DND-41 (cell line): ENCODE measurements at regions not wholly inside any gene's neighbourhood (a gene's known extent, or its start where the extent isn't known, plus 50 kb on each side); places are given as distances from the start of the nearest gene placed in this dataset.

ENCODE experiments used
- ATAC-seq: fragments of 200-7000 bp; cut with Tn5 transposase; 3 replicates; pipeline ENCODE4 v1.9.1; 2021; ENCODE audit warnings: low read depth; ENCODE audit not compliant: insufficient read depth
- DNase-seq: peaks from one replicate; pipeline ENCODE4 v3.0.0-alpha.2; 2020
- H2AFZ ChIP-seq: 2 replicates; pipeline ENCODE4 v1.6.0; 2012; ENCODE audit warnings: low read depth, low read length
- H3K27ac ChIP-seq: 2 replicates; pipeline ENCODE4 v1.5.1; 2012; ENCODE audit warnings: low read length, inconsistent platforms
- H3K27me3 ChIP-seq: fragments of 200-600 bp; sonication (generic); 2 replicates; pipeline ENCODE4 v1.6.0; 2012; ENCODE audit warnings: low read length, mild to moderate bottlenecking, inconsistent platforms; ENCODE audit not compliant: insufficient read depth, poor library complexity
- H3K36me3 ChIP-seq: 2 replicates; pipeline ENCODE4 v1.5.1; 2012; ENCODE audit warnings: low read length, inconsistent platforms; ENCODE audit not compliant: insufficient read depth
- H3K4me1 ChIP-seq: 2 replicates; pipeline ENCODE4 v1.5.1; 2012; ENCODE audit warnings: mild to moderate bottlenecking, low read length; ENCODE audit not compliant: insufficient read depth
- H3K4me2 ChIP-seq: 2 replicates; pipeline ENCODE4 v1.6.0; 2012; ENCODE audit warnings: mild to moderate bottlenecking, moderate library complexity, low read length, inconsistent platforms; ENCODE audit not compliant: insufficient read depth
- H3K4me3 ChIP-seq, 2 experiments: fragments of 200-600 bp in 1 of 2; shearing (Covaris generic) in 1 of 2; 2 replicates each; pipeline ENCODE4 v1.5.1; 2012 to 2016; ENCODE audit warnings: inconsistent platforms in 2 of 2, low read length in 2 of 2, mild to moderate bottlenecking in 2 of 2, low read depth in 1 of 2, moderate library complexity in 1 of 2
- H3K79me2 ChIP-seq: 2 replicates; pipeline ENCODE4 v1.6.0; 2012; ENCODE audit warnings: low read length, inconsistent platforms; ENCODE audit not compliant: insufficient read depth
- H3K9ac ChIP-seq: 2 replicates; pipeline ENCODE4 v1.6.0; 2012; ENCODE audit warnings: low read depth, mild to moderate bottlenecking, inconsistent platforms, low read length, moderate library complexity
- H3K9me3 ChIP-seq: 2 replicates; pipeline ENCODE4 v1.5.1; 2012; ENCODE audit warnings: low read length, moderate library complexity, mild to moderate bottlenecking, inconsistent platforms; ENCODE audit not compliant: insufficient read depth, severe bottlenecking
- H4K20me1 ChIP-seq: 2 replicates; pipeline ENCODE4 v1.6.0; 2012; ENCODE audit warnings: low read length; ENCODE audit not compliant: insufficient read depth
- EZH2 ChIP-seq: IDR thresholded peaks from 3 replicates; pipeline ENCODE4 v1.6.1; 2012; ENCODE audit warnings: borderline replicate concordance, low read depth, mild to moderate bottlenecking, moderate library complexity, low read length, inconsistent platforms; ENCODE audit not compliant: severe bottlenecking
- TF ChIP-seq, protein P1 (sequence below): IDR thresholded peaks from 2 replicates; pipeline ENCODE4 v1.5.1; 2012; ENCODE audit warnings: borderline replicate concordance, low read length, moderate library complexity, mild to moderate bottlenecking; ENCODE audit not compliant: poor library complexity, severe bottlenecking; ENCODE audit errors: extremely low read depth

- no peak overlapping the region for H2AFZ ChIP-seq
- H3K4me2 ChIP-seq = no peak overlapping the region
- no peak overlapping the region for H3K4me3 ChIP-seq
- ATAC-seq (no peak), DNase-seq (no peak)
- no peak for TF ChIP-seq EZH2
- TF ChIP-seq, protein P1, sequence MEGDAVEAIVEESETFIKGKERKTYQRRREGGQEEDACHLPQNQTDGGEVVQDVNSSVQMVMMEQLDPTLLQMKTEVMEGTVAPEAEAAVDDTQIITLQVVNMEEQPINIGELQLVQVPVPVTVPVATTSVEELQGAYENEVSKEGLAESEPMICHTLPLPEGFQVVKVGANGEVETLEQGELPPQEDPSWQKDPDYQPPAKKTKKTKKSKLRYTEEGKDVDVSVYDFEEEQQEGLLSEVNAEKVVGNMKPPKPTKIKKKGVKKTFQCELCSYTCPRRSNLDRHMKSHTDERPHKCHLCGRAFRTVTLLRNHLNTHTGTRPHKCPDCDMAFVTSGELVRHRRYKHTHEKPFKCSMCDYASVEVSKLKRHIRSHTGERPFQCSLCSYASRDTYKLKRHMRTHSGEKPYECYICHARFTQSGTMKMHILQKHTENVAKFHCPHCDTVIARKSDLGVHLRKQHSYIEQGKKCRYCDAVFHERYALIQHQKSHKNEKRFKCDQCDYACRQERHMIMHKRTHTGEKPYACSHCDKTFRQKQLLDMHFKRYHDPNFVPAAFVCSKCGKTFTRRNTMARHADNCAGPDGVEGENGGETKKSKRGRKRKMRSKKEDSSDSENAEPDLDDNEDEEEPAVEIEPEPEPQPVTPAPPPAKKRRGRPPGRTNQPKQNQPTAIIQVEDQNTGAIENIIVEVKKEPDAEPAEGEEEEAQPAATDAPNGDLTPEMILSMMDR = no peak
- H4K20me1 ChIP-seq = no peaks in the 10 kb centered on the region
- no peaks in the 10 kb centered on the region for H3K4me1 ChIP-seq
- no peaks in the 10 kb centered on the region for H3K79me2 ChIP-seq
- no peaks in the 10 kb centered on the region for H3K9me3 ChIP-seq
- H3K27ac ChIP-seq = no peak overlapping the region
- H3K9ac ChIP-seq = no peak overlapping the region
- H3K36me3 ChIP-seq = no peaks in the 10 kb centered on the region
- no peaks in the 10 kb centered on the region for H3K27me3 ChIP-seq
These were observed 167.6 kb downstream of the ZNF365 start for GRCh38 chr10:62541811-62542210.

- no peaks in the 10 kb centered on the region for H3K36me3 ChIP-seq
- H2AFZ ChIP-seq = no peak overlapping the region
- ATAC-seq (no peak), DNase-seq (no peak)
- no peaks in the 10 kb centered on the region for H4K20me1 ChIP-seq
- H3K9me3 ChIP-seq = no peaks in the 10 kb centered on the region
- no peak for TF ChIP-seq EZH2
- TF ChIP-seq, protein P1 = no peak
- no peak overlapping the region for H3K4me2 ChIP-seq
- H3K4me1 ChIP-seq = no peaks in the 10 kb centered on the region
- no peaks in the 10 kb centered on the region for H3K27me3 ChIP-seq
- H3K9ac ChIP-seq = no peak overlapping the region
- H3K27ac ChIP-seq = no peak overlapping the region
- no peak overlapping the region for H3K4me3 ChIP-seq
- no peaks in the 10 kb centered on the region for H3K79me2 ChIP-seq
These were observed 169.6 kb downstream of the ZNF365 start for GRCh38 chr10:62543571-62544355.

GRCh38 chr10:62545160-62546066 lies 171.2 kb downstream of the ZNF365 start:
- H3K79me2 ChIP-seq = no peaks in the 10 kb centered on the region
- DNase-seq (no peak), ATAC-seq (no peak)
- H3K9ac ChIP-seq = no peak overlapping the region
- H3K9me3 ChIP-seq = no peaks in the 10 kb centered on the region
- H3K4me2 ChIP-seq = no peak overlapping the region
- H3K27me3 ChIP-seq = no peaks in the 10 kb centered on the region
- no peaks in the 10 kb centered on the region for H4K20me1 ChIP-seq
- no peak overlapping the region for H2AFZ ChIP-seq
- H3K27ac ChIP-seq = no peak overlapping the region
- H3K4me3 ChIP-seq = no peak overlapping the region
- TF ChIP-seq, protein P1 = no peak
- no peak for TF ChIP-seq EZH2
- no peaks in the 10 kb centered on the region for H3K4me1 ChIP-seq
- no peaks in the 10 kb centered on the region for H3K36me3 ChIP-seq
